NCI-H2029 treated with DMSO at 0.1 percent for 48 hours (cell line): ENCODE measurements at regions not wholly inside any gene's neighbourhood (a gene's known extent, or its start where the extent isn't known, plus 50 kb on each side); places are given as distances from the start of the nearest gene placed in this dataset.

Experiments used
- DNase-seq: peaks from one replicate; lab custom pipeline; 2025; lab: John Stamatoyannopoulos, UW

- no peak for DNase-seq
These were observed 258.1 kb downstream of the IRX2 start for GRCh38 chr5:2493356-2493755.

DNA sequence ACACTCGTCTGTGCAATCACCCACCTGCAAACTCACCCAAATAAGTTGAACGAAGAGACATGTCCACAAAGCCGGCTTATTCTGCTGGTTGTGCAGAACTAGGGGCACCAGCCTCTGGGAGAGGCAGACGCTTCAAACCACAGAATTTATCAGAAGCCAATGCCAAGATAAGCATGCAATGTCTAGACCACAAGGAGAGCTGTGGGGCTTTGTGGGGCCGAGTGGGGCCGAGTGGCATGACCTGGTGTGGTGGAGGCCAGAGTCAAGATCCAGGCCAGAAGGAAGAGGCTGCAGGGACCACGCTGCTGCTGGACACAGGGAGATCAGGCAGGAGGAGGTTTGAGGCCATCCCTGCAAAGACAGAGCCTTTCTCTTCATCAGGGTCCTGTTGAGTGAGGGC is 259.0 kb downstream of the IRX2 start:
- no peak for DNase-seq

GRCh38 chr5:2491846-2492245 is 259.6 kb downstream of the IRX2 start:
- DNase-seq = no peak

DNA sequence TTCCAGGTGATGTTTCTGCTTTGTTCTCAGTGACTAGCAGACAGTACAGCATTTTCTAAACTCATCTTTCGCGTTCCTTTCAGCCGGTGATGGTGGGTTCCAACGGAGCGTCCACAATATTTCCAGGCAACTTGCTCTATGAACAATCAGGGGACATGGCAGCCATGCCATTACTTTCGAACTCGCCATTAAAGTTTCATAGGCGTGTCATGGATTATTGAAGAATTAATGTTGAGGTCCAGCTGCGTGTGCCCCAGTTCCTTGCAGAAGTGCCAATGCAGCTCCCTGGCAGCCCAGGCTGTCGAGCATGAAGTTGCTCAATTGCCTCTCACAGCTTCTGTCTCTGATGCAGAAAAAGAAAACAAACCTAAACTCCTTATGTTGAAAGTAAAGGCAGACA is 262.2 kb downstream of the IRX2 start:
- DNase-seq = no peak

GRCh38 chr5:2488593-2488992 is 262.9 kb downstream of the IRX2 start:
- no peak for DNase-seq

DNA sequence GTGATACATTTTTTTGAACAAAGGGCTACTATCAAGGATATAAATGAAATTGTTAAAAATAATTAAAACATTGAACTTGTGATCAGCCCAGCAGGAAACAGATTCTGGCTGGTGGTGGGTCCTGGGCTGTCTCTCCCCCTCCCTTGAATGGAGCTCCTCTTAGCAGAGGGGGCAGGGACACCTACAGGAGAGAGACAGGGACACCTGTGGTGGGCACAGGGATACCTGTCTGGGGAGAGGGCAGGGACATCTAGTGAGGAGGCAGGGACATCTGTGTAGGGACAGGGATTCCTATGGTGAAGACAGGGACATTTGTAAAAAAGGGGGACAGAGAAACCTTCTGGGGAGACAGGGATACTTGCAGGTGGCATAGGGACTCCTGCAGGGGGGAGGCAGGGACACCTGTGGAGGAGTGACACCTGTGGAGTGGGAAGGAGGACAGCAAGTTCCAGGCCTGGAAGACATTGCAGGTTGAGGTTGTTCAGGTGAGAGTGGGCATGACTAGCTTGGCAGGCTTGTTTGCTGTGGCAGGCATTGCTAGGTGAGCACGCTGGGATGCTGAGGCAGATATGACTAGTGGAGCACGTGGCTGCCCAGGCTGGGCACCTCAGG is 264.2 kb downstream of the IRX2 start:
- DNase-seq = no peak

DNA sequence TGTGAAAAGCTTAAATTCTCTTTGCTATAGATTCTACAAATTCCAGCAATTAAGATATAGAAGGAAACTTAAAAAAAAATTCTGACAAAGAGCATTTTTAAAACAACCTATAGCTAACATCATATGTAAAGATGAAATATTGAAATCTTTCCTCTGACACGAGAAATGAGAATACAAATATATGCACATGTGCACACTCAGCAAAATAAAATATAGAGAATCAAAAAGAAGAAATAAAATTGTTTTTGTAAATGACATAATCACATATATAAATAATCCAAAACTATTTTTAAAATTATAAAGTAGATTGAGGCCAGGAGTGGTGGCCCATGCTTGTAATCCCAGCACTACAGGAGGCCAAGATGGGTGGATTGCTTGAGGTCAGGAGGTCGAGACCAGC is 265.1 kb downstream of the IRX2 start:
- DNase-seq = no peak

DNA sequence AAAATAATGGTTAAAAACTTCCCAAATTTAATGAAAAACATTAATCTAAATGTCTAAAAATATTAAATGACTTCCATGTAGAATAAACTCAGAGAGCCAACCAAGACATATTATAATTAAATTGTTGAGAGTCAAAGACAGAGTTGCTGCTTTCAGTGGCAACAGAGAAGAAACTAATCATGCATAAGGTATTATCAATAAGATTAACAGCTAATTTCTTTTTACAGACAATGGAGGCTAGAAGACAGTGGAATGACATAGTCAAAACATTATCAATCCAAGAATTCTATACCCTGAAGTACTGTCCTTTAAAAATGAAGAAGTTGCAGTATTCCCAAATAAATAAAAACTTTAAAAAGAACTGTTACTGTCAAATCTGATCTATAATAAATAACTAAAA is 268.7 kb downstream of the IRX2 start:
- no peak for DNase-seq

DNA sequence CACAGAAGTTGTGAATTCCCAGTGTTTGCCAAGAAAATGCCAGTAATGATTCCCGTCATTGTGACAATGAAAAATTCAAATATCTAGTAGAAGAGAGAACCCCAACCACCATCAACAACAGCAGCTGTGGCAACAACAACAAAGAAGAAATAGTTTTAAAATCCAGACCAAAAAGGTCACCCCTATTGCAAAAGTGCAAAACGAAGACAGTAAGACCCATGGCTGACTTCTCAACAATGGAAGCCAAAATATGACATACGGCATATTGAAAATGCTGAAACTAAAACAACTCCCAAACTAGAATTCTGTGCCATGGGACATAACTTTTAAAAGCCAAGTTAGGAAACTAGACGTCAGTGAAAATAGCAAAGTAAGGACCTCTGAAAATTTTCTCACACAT is 270.6 kb downstream of the IRX2 start:
- no peak for DNase-seq

DNA sequence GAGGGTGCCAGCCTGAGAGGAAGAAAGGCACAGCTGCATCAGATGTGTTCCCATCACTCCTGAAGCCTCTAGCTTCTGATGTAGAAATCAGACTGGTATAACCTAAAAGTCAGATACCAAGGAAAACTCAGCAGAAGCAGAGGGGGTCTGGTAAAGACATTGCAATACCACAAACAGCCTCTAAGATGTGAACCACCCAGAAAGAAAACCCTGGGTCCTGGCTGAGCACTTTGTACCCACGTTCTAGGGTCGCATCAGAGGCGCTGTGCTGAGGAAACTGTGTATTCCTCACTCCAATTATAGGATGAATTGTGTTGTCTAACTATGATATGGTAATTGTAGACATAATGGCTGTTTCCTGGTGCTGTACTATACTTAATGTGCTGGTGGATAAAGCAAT is 275.6 kb downstream of the IRX2 start:
- no peak for DNase-seq

- DNase-seq = no peak
These were observed 278.8 kb downstream of the IRX2 start for GRCh38 chr5:2472670-2473069.

GRCh38 chr5:2471152-2471879 is 280.2 kb downstream of the IRX2 start:
- DNase-seq = no peak

GRCh38 chr5:2466966-2467365 is 284.5 kb downstream of the IRX2 start:
- no peak for DNase-seq

DNA sequence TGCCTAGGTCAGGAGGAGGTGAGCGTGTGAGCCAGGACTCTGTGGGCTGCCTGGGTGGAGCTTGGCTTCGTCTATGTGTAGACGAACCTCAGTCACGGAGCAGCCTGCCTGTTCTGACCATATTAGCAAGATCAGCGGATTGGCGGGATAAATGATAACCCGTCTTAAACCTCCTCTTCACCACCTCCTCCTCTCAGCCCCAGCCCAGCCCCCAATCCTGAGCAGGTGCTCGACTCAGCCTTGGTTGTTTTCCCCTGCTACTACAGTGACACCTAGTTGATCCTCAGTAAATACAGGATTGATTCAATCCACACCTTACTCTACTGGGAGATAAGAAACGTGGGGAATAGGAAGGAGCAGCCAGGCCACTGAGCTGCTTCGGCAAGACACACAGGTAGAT is 286.1 kb downstream of the IRX2 start:
- peak; percentile 59 for DNase-seq

DNA sequence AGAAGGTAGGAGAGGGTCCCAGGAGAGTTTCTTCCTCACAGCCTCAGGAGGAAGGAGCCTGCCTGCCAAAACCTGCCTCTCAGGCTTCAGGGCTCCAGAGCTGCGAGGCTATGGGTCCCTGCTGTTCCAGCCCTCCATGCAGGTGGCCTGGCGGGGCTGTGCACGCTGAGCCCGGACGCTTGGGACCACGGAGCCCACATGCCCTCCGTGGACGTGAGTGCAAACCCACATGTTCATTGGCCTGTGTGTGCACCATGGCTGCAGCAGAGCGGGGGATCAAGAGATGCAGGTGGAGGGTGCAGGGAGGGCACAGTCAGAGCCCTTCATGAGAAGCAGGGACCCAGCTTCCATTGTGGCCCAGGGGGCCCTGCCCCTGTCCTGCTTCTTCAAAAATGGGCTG is 287.3 kb downstream of the IRX2 start:
- no peak for DNase-seq

DNA sequence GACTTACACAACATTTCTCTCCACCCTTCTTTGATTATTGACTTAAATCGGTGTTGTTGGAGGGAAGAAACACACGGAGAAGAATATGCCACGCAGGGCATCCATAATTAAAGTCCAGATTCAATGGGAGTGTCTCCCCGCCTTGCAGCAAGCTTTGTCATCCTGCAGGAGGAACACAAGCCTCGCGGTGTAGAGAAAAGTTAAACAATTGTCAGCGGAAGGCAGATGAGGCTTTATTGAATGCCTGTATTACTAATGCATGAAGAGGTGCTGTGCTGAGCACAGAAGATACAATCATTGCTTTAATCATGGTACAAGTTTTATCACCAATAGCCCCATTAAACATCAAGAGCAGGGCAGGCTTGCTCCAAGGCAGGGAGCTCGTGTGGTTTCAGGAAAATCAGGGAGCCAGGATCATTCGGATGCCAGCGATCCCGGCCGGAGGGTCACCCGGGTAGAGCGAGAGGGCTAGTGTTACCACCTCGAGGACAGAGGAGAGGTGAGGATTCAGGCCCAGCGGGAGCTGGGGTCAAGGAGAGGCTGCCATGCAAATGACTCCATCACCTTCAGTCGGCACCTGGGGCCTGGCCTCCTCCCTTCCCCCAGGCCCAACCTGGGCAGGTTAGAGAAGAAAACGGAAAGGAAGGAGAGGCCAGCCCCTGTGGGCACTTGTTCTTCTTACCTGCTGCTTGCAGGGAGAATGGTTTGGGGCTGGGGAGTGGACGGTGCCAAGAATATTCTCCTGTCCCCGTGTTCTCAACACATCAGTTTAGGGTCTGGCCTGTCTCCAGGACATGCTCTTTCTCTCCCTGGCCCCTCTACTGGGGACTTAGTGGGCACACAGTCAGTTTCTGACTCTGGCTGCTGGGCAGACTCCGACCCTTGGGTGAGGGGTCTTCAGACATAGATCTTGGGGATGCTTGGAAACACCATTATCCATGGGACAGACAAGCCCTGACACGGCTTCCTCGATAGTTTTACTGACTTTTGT is 289.5 kb downstream of the IRX2 start:
- DNase-seq = no peak

GRCh38 chr5:2460098-2460497 is 291.4 kb downstream of the IRX2 start:
- DNase-seq = no peak

GRCh38 chr5:2459251-2459650 is 292.2 kb downstream of the IRX2 start:
- DNase-seq = no peak

DNA sequence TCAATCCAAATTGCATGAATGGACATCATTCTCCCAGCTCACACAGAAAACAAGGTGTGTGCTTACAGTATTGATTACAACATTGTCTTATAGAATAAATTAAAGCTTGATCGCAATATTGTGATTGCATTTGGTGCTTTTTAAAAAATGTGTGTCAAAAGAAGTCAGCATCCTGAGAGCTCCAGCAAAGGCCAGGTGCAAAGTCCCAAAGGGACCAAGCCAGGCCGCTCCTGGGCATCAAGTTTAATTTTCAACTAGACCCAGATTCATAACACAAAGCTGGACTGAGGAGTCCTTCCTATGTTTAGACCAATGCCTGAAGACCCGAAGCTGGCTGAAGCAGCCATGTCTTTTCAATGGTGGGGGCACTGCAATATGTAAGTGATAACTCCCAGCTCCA is 295.6 kb downstream of the IRX2 start:
- DNase-seq = no peak

- DNase-seq = no peak
These were observed 296.6 kb downstream of the IRX2 start for GRCh38 chr5:2454876-2455275.

GRCh38 chr5:2453781-2454180 is 297.7 kb downstream of the IRX2 start:
- no peak for DNase-seq

GRCh38 chr5:2451100-2451499 is 300.4 kb downstream of the IRX2 start:
- DNase-seq = peak; percentile 19
